Fibroblast of lung (primary cell): ENCODE measurements at regions not wholly inside any gene's neighbourhood (a gene's known extent, or its start where the extent isn't known, plus 50 kb on each side); places are given as distances from the start of the nearest gene placed in this dataset.
"Not testable (repeated sequence)": the region's sequence is repeated elsewhere in the genome, so short reads cannot be mapped to it uniquely, and the experiment has no call there.

Experiments used
- DNase-seq, 2 donors: peaks; one replicate each; pipeline versions ENCODE4 v3.0.0 to v3.0.0-alpha.2; 2010; ENCODE audit warnings: low read depth in 2 of 2
- H2AFZ ChIP-seq: 2 replicates; pipeline ENCODE4 v1.5.1; 2012; ENCODE audit warnings: low read length, control low read depth, inconsistent platforms
- H3K27ac ChIP-seq: 2 replicates; pipeline ENCODE4 v1.5.1; 2011; ENCODE audit warnings: low read length, control low read depth; ENCODE audit not compliant: insufficient read depth
- H3K27me3 ChIP-seq: 2 replicates; pipeline ENCODE4 v1.5.1; 2011; ENCODE audit warnings: mild to moderate bottlenecking, low read length; ENCODE audit not compliant: control insufficient read depth, insufficient read depth
- H3K36me3 ChIP-seq: 2 replicates; pipeline ENCODE4 v1.5.1; 2011; ENCODE audit warnings: low read length; ENCODE audit not compliant: control insufficient read depth, insufficient read depth
- H3K4me1 ChIP-seq: 2 replicates; pipeline ENCODE4 v1.5.1; 2011; ENCODE audit warnings: low read length; ENCODE audit not compliant: control insufficient read depth, insufficient read depth; ENCODE audit errors: extremely low read depth
- H3K4me2 ChIP-seq: 2 replicates; pipeline ENCODE4 v1.5.1; 2011; ENCODE audit warnings: low read length, control low read depth; ENCODE audit not compliant: insufficient read depth; ENCODE audit errors: extremely low read depth
- H3K4me3 ChIP-seq, 4 experiments: fragments of 200-600 bp in 1 of 4; sonication (generic) in 1 of 4; replicated peaks in 1 of 4; 2 replicates each; pipeline ENCODE4 v1.5.1; 2011 to 2016; ENCODE audit warnings: low read length in 4 of 4, low read depth in 3 of 4, mild to moderate bottlenecking in 3 of 4, control low read depth in 2 of 4, inconsistent platforms in 1 of 4, mixed read lengths in 1 of 4; ENCODE audit not compliant: insufficient read depth in 1 of 4; ENCODE audit errors: control extremely low read depth in 1 of 4
- H3K79me2 ChIP-seq: 2 replicates; pipeline ENCODE4 v1.5.1; 2012; ENCODE audit warnings: mild to moderate bottlenecking, low read length, inconsistent platforms; ENCODE audit not compliant: control insufficient read depth, insufficient read depth
- H3K9ac ChIP-seq: 2 replicates; pipeline ENCODE4 v1.5.1; 2011; ENCODE audit warnings: mild to moderate bottlenecking, low read length, control low read depth; ENCODE audit not compliant: insufficient read depth
- H3K9me3 ChIP-seq: 2 replicates; pipeline ENCODE4 v1.5.1; 2012; ENCODE audit warnings: low read depth, low read length; ENCODE audit not compliant: control insufficient read depth, insufficient read depth
- H4K20me1 ChIP-seq: 2 replicates; pipeline ENCODE4 v1.5.1; 2011; ENCODE audit warnings: low read length; ENCODE audit not compliant: control insufficient read depth, insufficient read depth; ENCODE audit errors: extremely low read depth

DNA sequence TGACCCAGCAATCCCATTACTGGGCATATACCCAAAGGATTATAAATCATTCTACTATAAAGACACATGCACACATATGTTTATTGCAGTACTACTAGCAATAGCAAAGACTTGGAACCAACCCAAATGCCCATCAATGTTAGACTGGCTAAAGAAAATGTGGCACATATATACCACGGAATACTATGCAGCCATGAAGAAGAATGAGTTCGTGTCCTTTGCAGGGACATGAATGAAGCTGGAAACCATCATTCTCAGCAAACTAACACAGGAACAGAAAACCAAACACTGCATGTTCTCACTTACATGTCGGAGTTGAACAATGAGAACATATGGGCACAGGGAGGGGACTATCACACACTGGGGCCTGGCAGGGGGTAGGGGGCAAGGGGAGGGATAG, 183.0 kb downstream of the HACE1 start:
- not testable (repeated sequence) for H3K4me3 ChIP-seq, DNase-seq, H3K4me2 ChIP-seq, H3K9ac ChIP-seq, H3K27ac ChIP-seq, H3K9me3 ChIP-seq, H3K79me2 ChIP-seq, H2AFZ ChIP-seq, H3K27me3 ChIP-seq, H3K4me1 ChIP-seq, H3K36me3 ChIP-seq, H4K20me1 ChIP-seq

DNA sequence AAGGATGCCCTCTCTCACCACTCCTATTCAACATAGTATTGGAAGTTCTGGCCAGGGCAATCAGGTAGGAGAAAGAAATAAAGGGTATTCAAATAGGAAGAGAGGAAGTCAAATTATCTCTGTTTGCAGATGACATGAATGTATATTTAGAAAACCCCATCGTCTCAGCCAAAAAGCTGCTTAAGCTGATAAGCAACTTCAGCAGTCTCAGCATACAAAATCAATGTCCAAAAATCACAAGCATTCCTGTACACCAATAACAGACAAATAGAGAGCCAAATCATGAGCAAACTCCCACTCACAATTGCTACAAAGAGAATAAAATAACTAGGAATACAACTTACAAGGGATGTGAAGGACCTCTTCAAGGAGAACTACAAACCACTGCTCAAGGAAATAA, 184.6 kb downstream of the HACE1 start:
- H3K27ac ChIP-seq, H3K4me1 ChIP-seq, H3K4me3 ChIP-seq, DNase-seq, H3K36me3 ChIP-seq, H3K9ac ChIP-seq, H2AFZ ChIP-seq, H4K20me1 ChIP-seq, H3K27me3 ChIP-seq, H3K9me3 ChIP-seq, H3K4me2 ChIP-seq, H3K79me2 ChIP-seq: not testable (repeated sequence)

DNA sequence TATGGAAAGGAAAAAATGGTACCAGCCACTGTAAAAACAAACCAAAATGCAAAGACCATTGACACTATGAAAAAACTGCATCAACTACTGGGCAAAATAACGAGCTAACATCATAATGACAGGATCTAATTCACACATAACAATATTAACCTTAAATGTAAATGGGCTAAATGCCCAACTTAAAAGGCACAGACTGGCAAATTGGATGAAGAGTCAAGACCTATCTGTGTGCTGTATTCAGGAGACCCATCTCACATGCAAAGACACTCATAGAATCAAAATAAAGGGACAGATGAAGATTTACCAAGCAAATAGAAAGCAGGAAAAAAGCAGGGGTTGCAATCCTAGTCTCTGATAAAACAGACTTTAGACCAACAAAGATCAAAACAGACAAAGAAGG, 186.6 kb downstream of the HACE1 start:
- H3K4me2 ChIP-seq, H3K36me3 ChIP-seq, H3K4me3 ChIP-seq, H4K20me1 ChIP-seq, H3K27ac ChIP-seq, H3K79me2 ChIP-seq, H3K4me1 ChIP-seq, H2AFZ ChIP-seq, H3K9me3 ChIP-seq, DNase-seq, H3K9ac ChIP-seq, H3K27me3 ChIP-seq: not testable (repeated sequence)

DNA sequence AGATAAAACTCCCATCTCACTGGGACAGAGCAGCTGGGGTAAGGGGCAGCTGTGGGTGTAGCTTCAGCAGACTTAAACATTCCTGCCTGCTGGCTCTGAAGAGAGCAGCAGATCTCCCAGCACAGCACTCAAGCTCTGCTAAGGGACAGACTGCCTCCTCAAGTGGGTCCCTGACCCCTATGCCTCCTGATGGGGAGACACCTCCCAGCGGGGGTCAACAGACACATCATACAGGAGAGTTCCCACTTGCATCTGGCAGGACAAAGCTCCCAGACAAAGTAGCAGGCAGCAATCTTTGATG, 188.2 kb downstream of the HACE1 start:
- not testable (repeated sequence) for H3K27me3 ChIP-seq, H2AFZ ChIP-seq, H3K4me1 ChIP-seq, H3K36me3 ChIP-seq, DNase-seq, H3K4me3 ChIP-seq, H3K27ac ChIP-seq, H3K79me2 ChIP-seq, H3K9me3 ChIP-seq, H3K4me2 ChIP-seq, H4K20me1 ChIP-seq, H3K9ac ChIP-seq

DNA sequence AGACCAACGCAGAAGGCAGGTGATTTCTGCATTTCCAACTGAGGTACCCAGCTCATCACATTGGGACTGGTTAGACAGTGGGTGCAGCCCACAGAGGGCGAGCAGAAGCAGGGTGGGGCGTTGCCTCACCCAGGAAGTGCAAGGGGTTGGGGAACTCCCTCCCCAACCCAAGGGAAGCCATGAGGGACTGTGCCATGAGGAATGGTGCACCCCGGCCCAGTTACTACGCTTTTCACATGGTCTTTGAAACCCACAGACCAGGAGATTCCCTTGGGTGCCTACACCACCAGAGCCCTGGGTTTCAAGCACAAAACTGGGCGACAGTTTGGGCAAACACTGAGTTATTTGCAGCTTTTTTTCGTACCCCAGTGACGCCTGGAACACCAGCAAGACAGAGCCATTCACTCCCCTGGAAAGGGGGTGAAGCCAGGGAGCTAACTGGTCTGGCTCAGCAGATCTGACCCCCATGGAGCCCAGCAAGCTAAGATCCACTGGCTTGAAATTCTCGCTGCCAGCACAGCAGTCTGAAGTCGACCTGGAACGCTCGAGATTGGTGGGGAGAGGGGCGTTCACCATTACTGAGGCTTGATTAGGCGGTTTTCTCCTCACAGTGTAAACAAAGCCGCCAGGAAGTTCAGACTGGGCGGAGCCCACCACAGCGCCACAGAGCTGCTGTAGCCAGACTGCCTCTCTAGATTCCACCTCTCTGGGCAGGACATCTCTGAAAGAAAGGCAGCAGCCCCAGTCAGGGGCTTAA, 188.7 kb downstream of the HACE1 start:
- H3K4me1 ChIP-seq, H3K4me3 ChIP-seq, H3K4me2 ChIP-seq, H3K79me2 ChIP-seq, H3K36me3 ChIP-seq, H4K20me1 ChIP-seq, H3K27me3 ChIP-seq, H2AFZ ChIP-seq, H3K27ac ChIP-seq, H3K9ac ChIP-seq, DNase-seq, H3K9me3 ChIP-seq: not testable (repeated sequence)
